ENCODE measurements at regions not wholly inside any gene's neighbourhood (a gene's known extent, or its start where the extent isn't known, plus 50 kb on each side); places are given as distances from the start of the nearest gene placed in this dataset.

- no peak overlapping the region for H2AK5ac ChIP-seq (ENCODE audit: insufficient read length, low read length)
- no peak overlapping the region for H2BK15ac ChIP-seq (ENCODE audit: low read depth, low read length)
- peaks cover 0 to 4% (median 0%) of the 10 kb centered on the region in 3 experiments; a peak in 1 of 7 replicates for H3K36me3 Mint-ChIP-seq (ENCODE audit: insufficient read depth in 1 of 3, low read depth in 3 of 3)
- no peak overlapping the region for H4K5ac ChIP-seq (ENCODE audit: insufficient read length, low read depth, low read length)
- no peak overlapping the region for H3K14ac ChIP-seq (ENCODE audit: insufficient read depth, low read length)
- no peak overlapping the region for H4K8ac ChIP-seq (replicated peaks; ENCODE audit: insufficient read length, low read depth, low read length)
- no peaks in the 10 kb centered on the region for H3K27me3 ChIP-seq (ENCODE audit: insufficient read depth, low read length)
- H3K23me2 ChIP-seq (ENCODE audit: insufficient read length, low read depth, low read length, poor library complexity, severe bottlenecking) = no peaks in the 10 kb centered on the region
- H3K9me3 Mint-ChIP-seq = no peaks in the 10 kb centered on the region; a peak in 2 of 5 replicates
- no peaks in the 10 kb centered on the region for H4K20me1 ChIP-seq (ENCODE audit: control insufficient read depth, insufficient read depth, insufficient read length)
- no peak overlapping the region for H4K91ac ChIP-seq (ENCODE audit: insufficient read length, low read depth, low read length)
- H2BK5ac ChIP-seq (ENCODE audit: insufficient read length, low read length) = no peak overlapping the region
- H3K27ac ChIP-seq (ENCODE audit: insufficient read length, low read depth, low read length) = no peak overlapping the region
- H3K79me1 ChIP-seq (ENCODE audit: insufficient read depth, low read depth, low read length, poor library complexity, severe bottlenecking) = no peaks in the 10 kb centered on the region
- H3K27ac Mint-ChIP-seq = peak overlapping the region in 1 of 3 experiments; percentile 9; a peak in 1 of 7 replicates
- no peaks in the 10 kb centered on the region for H3K4me1 ChIP-seq (ENCODE audit: insufficient read depth, low read length)
- no peaks in the 10 kb centered on the region for H3K27me3 Mint-ChIP-seq (ENCODE audit: low read depth)
- H3K56ac ChIP-seq (ENCODE audit: insufficient read length, low read depth, low read length) = no peak overlapping the region
- H3K4ac ChIP-seq (ENCODE audit: low read depth, low read length) = no peak overlapping the region
- H3T11ph ChIP-seq (ENCODE audit: low read length) = no peak overlapping the region
- H3K23ac ChIP-seq (ENCODE audit: insufficient read length, low read depth, low read length) = no peak overlapping the region
- H3K4me1 Mint-ChIP-seq = peaks cover 7 to 8% of the 10 kb centered on the region in 2 experiments
- no peaks in the 10 kb centered on the region for H3K9me3 ChIP-seq (ENCODE audit: control insufficient read depth, low read depth, low read length)
- H3K79me2 ChIP-seq (ENCODE audit: insufficient read depth, low read length) = no peaks in the 10 kb centered on the region
- no peak for TF ChIP-seq CTCF (conservative IDR thresholded peaks at IDR 0.05)
- H3K9ac ChIP-seq (ENCODE audit: extremely low read depth, insufficient read length, low read length) = no peak overlapping the region
- no peak overlapping the region for H2AFZ ChIP-seq (ENCODE audit: low read length)
- no peak overlapping the region for H2BK12ac ChIP-seq (ENCODE audit: insufficient read length, low read depth, low read length)
- no peak overlapping the region for H3K18ac ChIP-seq (ENCODE audit: insufficient read length, low read depth, low read length)
- no peak overlapping the region for H2BK120ac ChIP-seq (ENCODE audit: low read depth, low read length, poor library complexity, severe bottlenecking)
- no CpG with 5 or more reads among the region's 3 CpGs for WGBS (ENCODE audit: extremely low coverage, insufficient read length, low lambda C conversion rate)
- H3K4me2 ChIP-seq (ENCODE audit: insufficient read depth, insufficient read length, low read length) = no peak overlapping the region
- no peak for DNase-seq
- no peak overlapping the region for H2BK20ac ChIP-seq (ENCODE audit: low read depth, low read length, poor library complexity, severe bottlenecking)
- H3K4me3 Mint-ChIP-seq = no peak overlapping the region
Measured at GRCh38 chr1:163580926-163581325, 259.2 kb downstream of the NUF2 start.
